Tibial nerve (tissue), 4 donors: ENCODE measurements at regions not wholly inside any gene's neighbourhood (a gene's known extent, or its start where the extent isn't known, plus 50 kb on each side); places are given as distances from the start of the nearest gene placed in this dataset.

Experiments used
- CTCF ChIP-seq, 5 experiments: fragments of 200-600 bp in 3 of 5; fragments of 450-650 bp in 2 of 5; sonication (generic) in 3 of 5; IDR thresholded peaks; one replicate each; pipeline ENCODE4 v1.5.1; 2016 to 2019; ENCODE audit warnings: antibody characterized with exemption in 5 of 5, mild to moderate bottlenecking in 3 of 5, moderate library complexity in 2 of 5
- EP300 ChIP-seq, 2 donors: sonication (generic); formaldehyde crosslinking; IDR thresholded peaks; one replicate each; pipeline ENCODE4 v1.6.1; 2017; ENCODE audit warnings: antibody characterized with exemption in 2 of 2, mild to moderate bottlenecking in 1 of 2
- POLR2A ChIP-seq, 2 donors: fragments of 450-650 bp; IDR thresholded peaks; one replicate each; pipeline ENCODE4 v1.6.1; 2017; ENCODE audit warnings: antibody characterized with exemption in 2 of 2, mild to moderate bottlenecking in 2 of 2, moderate library complexity in 2 of 2

GRCh38 chr1:93773049-93773838, 91.6 kb upstream of the BCAR3 start:
- TF ChIP-seq CTCF (IDR thresholded peaks at IDR 0.05) (no peak), EP300 (IDR thresholded peaks at IDR 0.05) (no peak), POLR2A (IDR thresholded peaks at IDR 0.05) (no peak)
